GM13977 (cell line): ENCODE measurements at regions not wholly inside any gene's neighbourhood (a gene's known extent, or its start where the extent isn't known, plus 50 kb on each side); places are given as distances from the start of the nearest gene placed in this dataset.

Experiments used
- DNase-seq: peaks from one replicate; pipeline ENCODE4 v3.0.0; 2012; ENCODE audit warnings: low spot score
- in situ Hi-C: fragments of 300-500 bp; cut with MboI; formaldehyde crosslinking; loops from one replicate; pipeline ENCODE4 v1.12.0; 2022; ENCODE audit warnings: low sequenced_read_pairs, low pct_unique_long_range_greater_than_20kb, mixed read lengths, inconsistent platforms; ENCODE audit not compliant: unreplicated experiment
- TF ChIP-seq, protein P1 (sequence below): IDR thresholded peaks from 2 replicates; pipeline ENCODE4 v1.5.1; 2012; ENCODE audit warnings: mild to moderate bottlenecking, control low read depth; ENCODE audit not compliant: insufficient read depth; ENCODE audit errors: extremely low read depth, missing control alignments

DNA sequence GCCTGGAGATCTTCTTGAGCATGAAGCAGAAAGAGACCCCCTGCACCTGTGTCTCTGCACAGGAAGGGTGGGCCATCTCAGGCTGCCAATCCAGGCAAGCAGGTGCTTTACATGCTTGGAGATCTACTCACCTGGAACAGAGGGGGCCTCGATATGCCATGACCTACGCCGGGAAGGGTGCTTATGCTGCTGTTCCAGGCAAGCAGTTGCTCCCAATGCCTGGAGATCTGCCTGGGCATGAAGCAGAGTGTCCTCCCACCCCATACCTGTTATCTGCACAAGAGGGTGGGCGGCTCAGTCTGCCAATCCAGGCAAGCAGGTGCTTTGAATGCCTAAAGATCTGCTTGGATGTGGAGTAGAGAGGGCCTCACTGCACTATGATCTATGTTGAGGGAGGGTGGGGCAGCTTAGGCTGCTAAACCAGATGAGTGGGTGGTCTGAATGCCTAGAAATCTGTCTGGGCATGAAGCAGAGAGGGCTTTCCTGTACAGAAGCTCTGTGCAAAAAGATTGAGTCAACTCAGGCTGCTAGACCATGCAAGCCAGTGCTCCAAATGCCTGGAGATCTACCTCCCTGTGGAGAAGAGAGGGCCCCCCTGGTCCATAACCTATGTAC lies 104.5 kb upstream of the QRFPR start:
- DNase-seq: no peak
- in situ Hi-C loops: loop anchor here (25.0 kb wide), 1 partner anchor 252 kb away; no protein-coding TSS in a partner anchor
- TF ChIP-seq, protein P1, sequence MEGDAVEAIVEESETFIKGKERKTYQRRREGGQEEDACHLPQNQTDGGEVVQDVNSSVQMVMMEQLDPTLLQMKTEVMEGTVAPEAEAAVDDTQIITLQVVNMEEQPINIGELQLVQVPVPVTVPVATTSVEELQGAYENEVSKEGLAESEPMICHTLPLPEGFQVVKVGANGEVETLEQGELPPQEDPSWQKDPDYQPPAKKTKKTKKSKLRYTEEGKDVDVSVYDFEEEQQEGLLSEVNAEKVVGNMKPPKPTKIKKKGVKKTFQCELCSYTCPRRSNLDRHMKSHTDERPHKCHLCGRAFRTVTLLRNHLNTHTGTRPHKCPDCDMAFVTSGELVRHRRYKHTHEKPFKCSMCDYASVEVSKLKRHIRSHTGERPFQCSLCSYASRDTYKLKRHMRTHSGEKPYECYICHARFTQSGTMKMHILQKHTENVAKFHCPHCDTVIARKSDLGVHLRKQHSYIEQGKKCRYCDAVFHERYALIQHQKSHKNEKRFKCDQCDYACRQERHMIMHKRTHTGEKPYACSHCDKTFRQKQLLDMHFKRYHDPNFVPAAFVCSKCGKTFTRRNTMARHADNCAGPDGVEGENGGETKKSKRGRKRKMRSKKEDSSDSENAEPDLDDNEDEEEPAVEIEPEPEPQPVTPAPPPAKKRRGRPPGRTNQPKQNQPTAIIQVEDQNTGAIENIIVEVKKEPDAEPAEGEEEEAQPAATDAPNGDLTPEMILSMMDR: no peak

DNA sequence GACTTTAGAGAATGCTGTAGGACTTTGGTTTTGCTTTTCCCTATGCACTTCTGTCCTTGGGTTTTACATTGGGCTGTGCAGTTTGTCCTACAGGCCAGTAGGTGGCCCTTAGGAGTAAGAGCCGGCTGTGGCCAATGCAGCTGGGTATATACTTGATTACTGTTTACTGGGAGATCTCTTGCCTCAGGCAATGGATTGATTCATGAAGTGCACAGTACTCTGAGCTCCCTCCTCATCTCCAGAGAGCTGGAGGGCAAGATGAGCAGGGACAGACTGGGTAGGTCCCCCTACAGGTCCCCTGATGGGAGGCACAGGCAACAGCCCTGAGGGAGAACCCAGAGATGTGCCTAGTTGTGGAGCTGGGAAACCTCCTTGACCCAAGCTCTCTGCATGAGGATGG lies 103.8 kb upstream of the QRFPR start:
- TF ChIP-seq, protein P1: peak; percentile 82
- peak; percentile 46 for DNase-seq
- in situ Hi-C loops: loop anchor here (25.0 kb wide), 1 partner anchor 253 kb away; no protein-coding TSS in a partner anchor

DNA sequence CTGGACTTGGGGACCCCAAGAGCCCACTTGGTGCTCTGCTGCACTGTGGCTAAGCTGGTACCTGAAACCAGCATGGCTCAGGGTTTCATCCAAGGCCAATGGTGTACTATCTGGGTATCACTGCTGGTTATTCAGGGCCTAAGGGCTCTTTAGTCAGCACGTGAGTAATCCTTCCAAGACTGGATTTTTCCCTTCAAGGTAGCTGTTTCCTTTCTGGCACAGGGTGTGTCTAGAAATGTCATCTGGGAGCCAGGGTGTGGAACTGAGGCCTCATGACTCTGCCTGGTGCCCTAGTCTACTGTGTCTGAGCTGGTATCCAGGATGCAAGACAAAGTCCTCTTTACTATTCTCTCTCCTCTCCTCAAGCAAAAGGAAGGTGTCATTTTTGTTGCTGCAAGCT lies 99.0 kb upstream of the QRFPR start:
- TF ChIP-seq, protein P1: no peak
- in situ Hi-C loops: loop anchor here (25.0 kb wide), 1 partner anchor 257 kb away; no protein-coding TSS in a partner anchor
- DNase-seq: no peak

DNA sequence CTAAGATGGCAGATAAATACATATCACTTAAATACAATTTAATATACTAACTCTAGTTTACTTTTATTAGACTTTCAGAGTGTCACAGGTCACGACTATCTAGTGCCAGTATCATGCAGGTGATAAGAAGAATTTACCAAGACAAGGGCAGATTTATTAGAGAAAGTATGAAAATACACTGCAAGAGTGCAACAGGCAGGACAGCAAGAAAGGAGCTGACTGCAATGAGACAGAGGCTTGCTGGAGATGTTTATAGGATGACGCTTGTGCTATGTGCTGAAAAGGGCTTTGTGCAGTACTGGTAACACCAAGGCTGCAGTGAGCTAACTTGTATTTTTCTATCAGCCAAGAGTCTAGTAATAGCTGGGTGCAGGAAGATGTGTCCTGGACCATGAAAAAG lies 96.7 kb upstream of the QRFPR start:
- TF ChIP-seq, protein P1: no peak
- in situ Hi-C loops: loop anchor here (25.0 kb wide), 1 partner anchor 260 kb away; no protein-coding TSS in a partner anchor

DNA sequence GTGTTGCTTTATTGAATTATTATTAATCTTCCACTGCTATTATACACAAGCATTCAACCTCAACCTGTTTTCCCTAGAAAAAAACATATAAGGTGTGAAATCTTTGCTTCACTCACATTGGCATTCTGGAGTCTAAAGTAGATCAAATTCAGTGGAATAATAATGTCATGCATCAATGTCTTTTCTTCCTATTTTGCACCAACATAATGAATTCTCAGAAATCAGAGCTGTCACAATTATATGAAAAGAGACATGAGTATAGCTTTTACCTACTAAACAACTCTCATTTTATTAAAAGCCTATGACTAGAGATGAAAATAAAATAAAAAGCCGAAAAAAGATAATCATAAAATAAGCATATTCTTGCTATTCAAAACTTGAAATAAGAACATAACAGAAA lies 96.3 kb upstream of the QRFPR start:
- in situ Hi-C loops: loop anchor here (25.0 kb wide), 1 partner anchor 260 kb away; no protein-coding TSS in a partner anchor
- TF ChIP-seq, protein P1: no peak
- DNase-seq: no peak

More for the DNA sequence above, 96.7 kb upstream of the QRFPR start:
- DNase-seq: no peak

DNA sequence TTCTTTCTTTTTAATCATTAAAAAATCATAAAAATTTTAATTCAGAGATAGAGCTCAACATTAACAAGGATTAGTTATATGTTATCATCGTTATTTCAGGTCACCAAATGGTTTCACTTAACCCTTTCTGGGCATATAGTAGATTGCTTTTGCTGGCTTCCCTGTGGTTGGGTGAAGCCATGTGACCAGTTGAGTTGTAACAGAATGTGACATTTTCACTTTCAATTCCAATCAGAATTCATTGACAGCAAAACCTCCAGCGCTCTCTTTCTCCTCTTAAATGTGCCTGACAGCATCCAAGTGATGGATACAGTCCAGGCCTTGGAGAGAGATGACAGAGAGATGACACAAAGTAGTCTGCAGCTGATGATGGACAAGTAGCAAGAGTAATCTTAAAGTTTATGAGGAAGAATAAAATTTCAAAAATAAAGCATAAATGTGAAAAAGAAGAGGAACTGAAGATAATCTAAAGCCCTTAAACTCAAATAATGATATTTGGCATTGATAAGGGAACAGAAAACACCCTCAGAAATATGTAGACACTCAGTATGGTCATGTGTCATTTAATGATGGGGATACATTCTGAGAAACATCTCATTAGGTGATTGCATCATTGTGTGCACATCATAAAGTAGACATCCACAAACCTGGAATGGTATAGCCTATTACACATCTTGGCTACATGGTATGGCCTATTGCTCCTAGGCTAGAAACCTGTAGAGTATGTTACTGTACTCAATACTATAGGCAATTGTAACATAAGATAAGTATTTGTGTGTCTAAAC lies 92.3 kb upstream of the QRFPR start:
- DNase-seq: no peak
- TF ChIP-seq, protein P1: no peak
- in situ Hi-C loops: loop anchor here (25.0 kb wide), 1 partner anchor 189 kb away; no protein-coding TSS in a partner anchor
